ENCODE measurements at regions not wholly inside any gene's neighbourhood (a gene's known extent, or its start where the extent isn't known, plus 50 kb on each side); places are given as distances from the start of the nearest gene placed in this dataset.
"Not testable (repeated sequence)": the region's sequence is repeated elsewhere in the genome, so short reads cannot be mapped to it uniquely, and the experiment has no call there.

GRCh38 chr13:80677227-80677626 is 336.3 kb upstream of the SPRY2 start:
- DNase-seq, result no peak

- not testable (repeated sequence) for DNase-seq
Measured at GRCh38 chr13:80675442-80675841, 334.5 kb upstream of the SPRY2 start.

- no peak for DNase-seq
Measured at GRCh38 chr13:80671773-80672172, 330.8 kb upstream of the SPRY2 start.

GRCh38 chr13:80669112-80669511 is 328.2 kb upstream of the SPRY2 start:
- no peak for DNase-seq

GRCh38 chr13:80668452-80668851 is 327.5 kb upstream of the SPRY2 start:
- DNase-seq, result no peak

GRCh38 chr13:80666782-80667552 is 326.0 kb upstream of the SPRY2 start:
- DNase-seq, result no peak

GRCh38 chr13:80665792-80666333 is 324.9 kb upstream of the SPRY2 start:
- no peak for DNase-seq

- no peak for DNase-seq
Measured at GRCh38 chr13:80664950-80665349, 324.0 kb upstream of the SPRY2 start.

GRCh38 chr13:80663788-80664187 is 322.9 kb upstream of the SPRY2 start:
- DNase-seq, result no peak

- DNase-seq, result no peak
Measured at GRCh38 chr13:80658705-80659104, 317.8 kb upstream of the SPRY2 start.

- no peak for DNase-seq
Measured at GRCh38 chr13:80656512-80656904, 315.6 kb upstream of the SPRY2 start.

- no peak for DNase-seq
Measured at GRCh38 chr13:80655778-80656511, 315.0 kb upstream of the SPRY2 start.

GRCh38 chr13:80654638-80655249 is 313.8 kb upstream of the SPRY2 start:
- DNase-seq, result no peak

- DNase-seq, result no peak
Measured at GRCh38 chr13:80649274-80649673, 308.3 kb upstream of the SPRY2 start.

GRCh38 chr13:80642641-80643040 is 301.7 kb upstream of the SPRY2 start:
- no peak for DNase-seq

GRCh38 chr13:80633251-80633650 is 292.3 kb upstream of the SPRY2 start:
- DNase-seq, result no peak

- DNase-seq, result no peak
Measured at GRCh38 chr13:80630685-80631121, 289.8 kb upstream of the SPRY2 start.

- DNase-seq, result no peak
Measured at GRCh38 chr13:80618781-80619180, 277.9 kb upstream of the SPRY2 start.

GRCh38 chr13:80612804-80613203 is 271.9 kb upstream of the SPRY2 start:
- DNase-seq, result no peak

- DNase-seq, result no peak
Measured at GRCh38 chr13:80611310-80611709, 270.4 kb upstream of the SPRY2 start.

GRCh38 chr13:80605716-80606115 is 264.8 kb upstream of the SPRY2 start:
- DNase-seq, result no peak

- DNase-seq, result no peak
Measured at GRCh38 chr13:80605011-80605410, 264.1 kb upstream of the SPRY2 start.

GRCh38 chr13:80604098-80604497 is 263.2 kb upstream of the SPRY2 start:
- no peak for DNase-seq

- DNase-seq, result no peak
Measured at GRCh38 chr13:80603351-80603750, 262.4 kb upstream of the SPRY2 start.

Measured in CD4-positive, alpha-beta T cell treated with Interleukin-17A for 4 hours (primary cell).